Heart left ventricle (tissue), 16 donors: ENCODE measurements at regions not wholly inside any gene's neighbourhood (a gene's known extent, or its start where the extent isn't known, plus 50 kb on each side); places are given as distances from the start of the nearest gene placed in this dataset.

ENCODE experiments used
- ATAC-seq, 4 donors: fragments of 200-7000 bp; cut with Tn5 transposase; one replicate each; pipeline ENCODE4 v1.9.1; 2020 to 2022; ENCODE audit warnings: moderate library complexity in 4 of 4, mild to moderate bottlenecking in 3 of 4, moderate number of reproducible peaks in 1 of 4
- DNase-seq, 5 donors: peaks; one replicate each; pipeline ENCODE4 v3.0.0-alpha.2; 2020
- H3K27ac ChIP-seq, 12 donors: fragments of 200-600 bp; sonication (generic) in 4 of 12; one replicate each; pipeline versions ENCODE4 v1.5.0 to v1.8.0; 2016 to 2022; ENCODE audit warnings: mild to moderate bottlenecking in 2 of 12
- H3K27me3 ChIP-seq, 9 donors: fragments of 200-600 bp; sonication (generic) in 2 of 9; one replicate each; pipeline versions ENCODE4 v1.5.1 to v1.8.0; 2016 to 2022; ENCODE audit warnings: mild to moderate bottlenecking in 3 of 9
- H3K36me3 ChIP-seq, 9 donors: fragments of 200-600 bp; sonication (generic) in 2 of 9; one replicate each; pipeline versions ENCODE4 v1.5.0 to v1.8.0; 2018 to 2022; ENCODE audit warnings: mild to moderate bottlenecking in 2 of 9
- H3K4me1 ChIP-seq, 12 donors: fragments of 200-600 bp; sonication (generic) in 4 of 12; one replicate each; pipeline versions ENCODE4 v1.5.0 to v1.8.0; 2016 to 2022; ENCODE audit warnings: mild to moderate bottlenecking in 3 of 12
- H3K4me3 ChIP-seq, 12 donors: fragments of 200-600 bp; sonication (generic) in 4 of 12; one replicate each; pipeline versions ENCODE4 v1.5.0 to v1.8.0; 2017 to 2022; ENCODE audit warnings: mild to moderate bottlenecking in 9 of 12, moderate library complexity in 4 of 12
- H3K9me3 ChIP-seq, 12 donors: fragments of 200-600 bp; sonication (generic) in 4 of 12; one replicate each; pipeline versions ENCODE4 v1.5.0 to v1.8.0; 2016 to 2022; ENCODE audit warnings: mild to moderate bottlenecking in 1 of 12
- POLR2A ChIP-seq, 2 donors: fragments of 450-650 bp; IDR thresholded peaks; one replicate each; pipeline ENCODE4 v1.6.1; 2017; ENCODE audit warnings: antibody characterized with exemption in 2 of 2, mild to moderate bottlenecking in 2 of 2, moderate library complexity in 2 of 2
- WGBS, 4 donors: extraction: QIAGEN DNeasy Blood & Tissue Kit in 2 of 4; methylation state at CpG; one replicate each; pipeline versions ENCODE4 v1.1.5 to v1.1.7; 2013 to 2018; 5-methylcytosine and 5-hydroxymethylcytosine counted together
- intact Hi-C, 10 donors: fragments of 100-400 bp; cut with DNase I; formaldehyde crosslinking; loops; one replicate each; pipeline versions ENCODE4 v1.11.1 to v1.14.2; 2022
- TF ChIP-seq, protein P1 (sequence below), 12 donors: fragments of 200-600 bp; sonication (generic) in 4 of 12; IDR thresholded peaks; one replicate each; pipeline versions ENCODE4 v1.5.0 to v1.8.0; 2018 to 2022; ENCODE audit warnings: antibody characterized with exemption in 12 of 12, mild to moderate bottlenecking in 5 of 12
- donor health status: ischemic (EF 13 %, LVEDD 7.1; RV severe dilation, severe dysfunction).
- donor health status: healthy with polysubstance abuse.
- donor health status: DM: no; HTN: yes; CAD: no.
- donor health status: DM: no; HTN: no; CAD: no.
- donor health status: ischemic (EF 25% LVEDD 6.9; RV normal size, moderate dysfunction).
- donor health status: ischemic (EF 25% LVEDD 5.7; RV mildly dilated, moderate dysfunction).
- donor health status: healthy.
- donor health status: DM: yes; HTN: yes; CAD: no.
- donor health status: ischemic (EF 35%, LVEDD 5.7; RV mildly dilated, moderate dysfunction).
- donor health status: nonischemic (EF 11% LVEDD 7.7; RV severe dilation, severe dysfunction).
- donor health status: DM: yes; HTN: yes; CAD: no.
- donor health status: PGD.
- donor health status: ischemic (EF 29% LVEDD 5.4; RV normal size, mild dysfunction).
- donor health status: nonischemic (EF 23%, LVEDD 6.1; RV moderate dilation, normal function).

DNA sequence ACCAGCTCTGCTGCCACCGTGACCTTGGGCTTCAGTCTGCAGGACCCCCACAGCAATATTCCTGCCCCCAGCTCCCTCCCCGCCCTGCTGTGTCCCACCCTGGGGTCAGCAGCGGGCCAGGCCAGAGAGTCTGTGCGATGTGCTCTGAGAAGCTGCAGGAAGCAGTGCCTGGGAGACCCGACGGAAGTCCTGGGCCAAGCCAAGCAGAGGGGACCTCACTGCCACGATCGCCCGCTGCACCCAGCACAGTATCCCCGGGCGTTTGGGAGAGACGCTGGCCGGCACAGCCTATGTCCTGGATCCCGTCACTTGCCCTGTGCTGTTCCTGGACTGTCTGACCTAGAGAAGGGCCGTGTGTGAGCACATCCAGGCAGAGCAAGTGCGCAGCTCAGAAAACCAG lies 106.6 kb upstream of the TTC34 start:
- H3K4me1 ChIP-seq = no peaks in the 10 kb centered on the region
- no peaks in the 10 kb centered on the region for H3K9me3 ChIP-seq
- H3K36me3 ChIP-seq = no peaks in the 10 kb centered on the region
- 82 to 91% (median 87%) methylated on average over 11 to 16 of the region's 16 CpGs for WGBS, 4 donors
- no peak overlapping the region for H3K4me3 ChIP-seq
- DNase-seq (no peak), ATAC-seq (no peak)
- H3K27me3 ChIP-seq = peaks cover 0 to 21% (median 3%) of the 10 kb centered on the region in 9 donors
- H3K27ac ChIP-seq = no peak overlapping the region
- intact Hi-C loops = no loop called here
- TF ChIP-seq POLR2A (IDR thresholded peaks at IDR 0.05) = no peak
- TF ChIP-seq, protein P1, sequence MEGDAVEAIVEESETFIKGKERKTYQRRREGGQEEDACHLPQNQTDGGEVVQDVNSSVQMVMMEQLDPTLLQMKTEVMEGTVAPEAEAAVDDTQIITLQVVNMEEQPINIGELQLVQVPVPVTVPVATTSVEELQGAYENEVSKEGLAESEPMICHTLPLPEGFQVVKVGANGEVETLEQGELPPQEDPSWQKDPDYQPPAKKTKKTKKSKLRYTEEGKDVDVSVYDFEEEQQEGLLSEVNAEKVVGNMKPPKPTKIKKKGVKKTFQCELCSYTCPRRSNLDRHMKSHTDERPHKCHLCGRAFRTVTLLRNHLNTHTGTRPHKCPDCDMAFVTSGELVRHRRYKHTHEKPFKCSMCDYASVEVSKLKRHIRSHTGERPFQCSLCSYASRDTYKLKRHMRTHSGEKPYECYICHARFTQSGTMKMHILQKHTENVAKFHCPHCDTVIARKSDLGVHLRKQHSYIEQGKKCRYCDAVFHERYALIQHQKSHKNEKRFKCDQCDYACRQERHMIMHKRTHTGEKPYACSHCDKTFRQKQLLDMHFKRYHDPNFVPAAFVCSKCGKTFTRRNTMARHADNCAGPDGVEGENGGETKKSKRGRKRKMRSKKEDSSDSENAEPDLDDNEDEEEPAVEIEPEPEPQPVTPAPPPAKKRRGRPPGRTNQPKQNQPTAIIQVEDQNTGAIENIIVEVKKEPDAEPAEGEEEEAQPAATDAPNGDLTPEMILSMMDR (IDR thresholded peaks at IDR 0.05) = no peak

DNA sequence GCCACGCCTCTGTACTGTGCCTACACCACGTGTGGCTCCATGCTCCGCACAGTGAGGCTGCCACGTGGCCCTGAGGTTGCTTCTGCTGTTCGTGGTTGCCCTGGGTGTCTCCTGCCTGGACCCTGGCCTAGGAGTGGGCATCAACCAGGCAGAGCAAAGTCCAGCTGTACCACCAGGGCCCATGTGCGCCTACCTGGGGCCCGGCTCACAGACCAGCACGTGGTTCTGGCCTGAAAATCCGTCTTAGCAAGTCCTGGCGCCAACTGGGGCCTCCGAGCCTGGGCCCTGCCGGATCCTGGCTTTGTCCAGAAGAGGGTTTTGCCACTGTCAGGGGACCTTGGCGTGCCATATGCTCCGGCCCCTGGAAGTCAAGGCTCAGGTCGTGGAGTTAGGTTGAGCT lies 107.1 kb upstream of the TTC34 start:
- intact Hi-C loops = no loop called here
- ATAC-seq = no peak
- no peak for DNase-seq
- no peaks in the 10 kb centered on the region for H3K36me3 ChIP-seq
- no peak for TF ChIP-seq POLR2A (IDR thresholded peaks at IDR 0.05)
- TF ChIP-seq, protein P1 (IDR thresholded peaks at IDR 0.05) = no peak
- no peaks in the 10 kb centered on the region for H3K4me1 ChIP-seq
- peaks cover 0 to 21% (median 3%) of the 10 kb centered on the region in 9 donors for H3K27me3 ChIP-seq
- no peak overlapping the region for H3K27ac ChIP-seq
- no peak overlapping the region for H3K4me3 ChIP-seq
- WGBS, 4 donors = 76 to 87% (median 78%) methylated on average over 14 to 15 of the region's 15 CpGs
- H3K9me3 ChIP-seq = no peaks in the 10 kb centered on the region

DNA sequence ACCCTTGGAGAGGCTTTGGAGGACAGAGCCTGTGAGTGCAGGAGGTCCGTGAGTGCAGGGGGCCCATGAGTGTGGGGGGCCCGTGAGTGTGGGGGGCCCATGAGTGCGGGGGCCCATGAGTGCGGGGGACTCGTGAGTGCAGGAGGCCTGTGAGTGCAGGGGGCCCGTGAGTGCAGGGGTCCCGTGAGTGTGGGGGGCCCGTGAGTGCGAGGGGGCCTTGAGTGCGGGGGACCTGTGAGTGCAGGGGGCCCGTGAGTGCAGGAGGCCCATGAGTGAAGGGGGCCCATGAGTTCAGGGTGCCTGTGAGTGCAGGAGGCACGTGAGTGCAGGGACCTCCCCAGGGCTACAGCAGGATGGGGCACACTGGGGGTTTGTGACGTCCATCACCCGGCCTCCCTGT lies 108.3 kb upstream of the TTC34 start:
- Histone ChIP-seq H3K27ac (no peak overlapping the region), H3K4me1 (no peaks in the 10 kb centered on the region), H3K36me3 (no peaks in the 10 kb centered on the region), H3K27me3 (peaks cover 0 to 10% (median 3%) of the 10 kb centered on the region in 9 donors), H3K9me3 (no peaks in the 10 kb centered on the region), H3K4me3 (no peak overlapping the region)
- 79 to 89% (median 83%) methylated on average over 13 to 14 of the region's 14 CpGs for WGBS, 4 donors
- no peak for ATAC-seq
- intact Hi-C loops = no loop called here
- DNase-seq = no peak
- TF ChIP-seq, protein P1 (IDR thresholded peaks at IDR 0.05) = no peak
- TF ChIP-seq POLR2A (IDR thresholded peaks at IDR 0.05) = no peak

DNA sequence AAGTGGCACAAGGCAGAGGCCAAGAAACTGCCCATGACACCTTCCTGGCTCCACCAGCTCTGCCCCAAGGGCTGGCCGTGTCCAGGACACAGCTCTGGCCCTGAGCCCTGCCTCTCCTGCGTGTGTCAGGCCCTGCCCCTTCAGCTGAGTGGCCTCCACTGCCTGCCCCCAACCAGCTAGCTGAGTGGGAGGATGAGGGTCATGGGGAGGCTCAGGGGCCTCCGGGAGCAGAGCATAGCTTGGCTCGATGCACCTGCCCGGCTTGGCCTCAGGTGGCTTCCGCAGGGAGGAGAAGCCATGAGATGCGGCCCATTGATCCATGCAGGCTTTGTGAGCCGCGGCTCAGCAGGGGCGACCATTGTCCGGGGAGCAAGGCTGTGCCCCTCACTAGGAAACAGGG lies 108.7 kb upstream of the TTC34 start:
- WGBS, 4 donors = 77 to 89% (median 86%) methylated on average over 9 to 11 of the region's 11 CpGs

More for the DNA sequence above, 108.7 kb upstream of the TTC34 start:
- Histone ChIP-seq H3K4me1 (no peaks in the 10 kb centered on the region), H3K9me3 (no peaks in the 10 kb centered on the region), H3K4me3 (no peak overlapping the region), H3K27ac (no peak overlapping the region), H3K27me3 (peaks cover 0 to 6% (median 0%) of the 10 kb centered on the region in 9 donors), H3K36me3 (no peaks in the 10 kb centered on the region)
- intact Hi-C loops = no loop called here
- TF ChIP-seq, protein P1 (IDR thresholded peaks at IDR 0.05) = no peak
- no peak for TF ChIP-seq POLR2A (IDR thresholded peaks at IDR 0.05)
- ATAC-seq (no peak), DNase-seq (no peak)
